ENCODE measurements at regions not wholly inside any gene's neighbourhood (a gene's known extent, or its start where the extent isn't known, plus 50 kb on each side); places are given as distances from the start of the nearest gene placed in this dataset.
A peak's percentile ranks its signal among the peaks of the same experiment; 100 is the strongest.
"Not testable (repeated sequence)": the region's sequence is repeated elsewhere in the genome, so short reads cannot be mapped to it uniquely, and the experiment has no call there.

- DNase-seq = no peak
Observed at GRCh38 chr15:95718441-95718840, 612.1 kb upstream of the NR2F2 start.

GRCh38 chr15:95724908-95725633 lies 605.4 kb upstream of the NR2F2 start:
- no peak for DNase-seq

GRCh38 chr15:95726891-95727290 lies 603.6 kb upstream of the NR2F2 start:
- no peak for DNase-seq

- no peak for DNase-seq
Observed at GRCh38 chr15:95733931-95734330, 596.6 kb upstream of the NR2F2 start.

- DNase-seq = no peak
Observed at GRCh38 chr15:95734422-95735316, 595.8 kb upstream of the NR2F2 start.

- DNase-seq = no peak
Observed at GRCh38 chr15:95737060-95737459, 593.4 kb upstream of the NR2F2 start.

GRCh38 chr15:95739131-95739530 lies 591.4 kb upstream of the NR2F2 start:
- DNase-seq = no peak

- no peak for DNase-seq
Observed at GRCh38 chr15:95741830-95742229, 588.7 kb upstream of the NR2F2 start.

- DNase-seq = no peak
Observed at GRCh38 chr15:95742256-95742655, 588.2 kb upstream of the NR2F2 start.

- DNase-seq = no peak
Observed at GRCh38 chr15:95742836-95743235, 587.7 kb upstream of the NR2F2 start.

- no peak for DNase-seq
Observed at GRCh38 chr15:95757171-95757570, 573.3 kb upstream of the NR2F2 start.

- DNase-seq = no peak
Observed at GRCh38 chr15:95758451-95758850, 572.0 kb upstream of the NR2F2 start.

- no peak for DNase-seq
Observed at GRCh38 chr15:95758851-95759250, 571.6 kb upstream of the NR2F2 start.

- DNase-seq = peak in 2 of 4 experiments; percentile 3 to 8
Observed at GRCh38 chr15:95760508-95760907, 570.0 kb upstream of the NR2F2 start.

- no peak for DNase-seq
Observed at GRCh38 chr15:95761501-95762165, 568.9 kb upstream of the NR2F2 start.

GRCh38 chr15:95763426-95763825 lies 567.1 kb upstream of the NR2F2 start:
- DNase-seq = no peak

GRCh38 chr15:95765161-95765560 lies 565.3 kb upstream of the NR2F2 start:
- no peak for DNase-seq

GRCh38 chr15:95770196-95770595 lies 560.3 kb upstream of the NR2F2 start:
- no peak for DNase-seq

GRCh38 chr15:95772982-95773381 lies 557.5 kb upstream of the NR2F2 start:
- DNase-seq = no peak

- DNase-seq = no peak
Observed at GRCh38 chr15:95784508-95784907, 546.0 kb upstream of the NR2F2 start.

- not testable (repeated sequence) for DNase-seq
Observed at GRCh38 chr15:95785276-95785675, 545.2 kb upstream of the NR2F2 start.

GRCh38 chr15:95793231-95793630 lies 537.3 kb upstream of the NR2F2 start:
- no peak for DNase-seq

- no peak for DNase-seq
Observed at GRCh38 chr15:95795386-95795785, 535.1 kb upstream of the NR2F2 start.
